ENCODE measurements at regions not wholly inside any gene's neighbourhood (a gene's known extent, or its start where the extent isn't known, plus 50 kb on each side); places are given as distances from the start of the nearest gene placed in this dataset.

- peak; percentile 76 for ATAC-seq
These were observed 78.6 kb upstream of the IFNG-AS1 start for GRCh38 chr12:67910360-67911274.

- no peak for ATAC-seq
These were observed 78.0 kb upstream of the IFNG-AS1 start for GRCh38 chr12:67911275-67911600.

- ATAC-seq, result no peak
These were observed 77.5 kb upstream of the IFNG-AS1 start for GRCh38 chr12:67911789-67912188.

GRCh38 chr12:67915335-67915851, 73.9 kb upstream of the IFNG-AS1 start:
- ATAC-seq, result no peak

- no peak for ATAC-seq
These were observed 72.8 kb upstream of the IFNG-AS1 start for GRCh38 chr12:67916266-67916970.

GRCh38 chr12:67917811-67918210, 71.4 kb upstream of the IFNG-AS1 start:
- ATAC-seq, result no peak

- ATAC-seq, result no peak
These were observed 70.8 kb upstream of the IFNG-AS1 start for GRCh38 chr12:67918441-67918840.

GRCh38 chr12:67919406-67919805, 69.8 kb upstream of the IFNG-AS1 start:
- ATAC-seq, result peak; percentile 68

GRCh38 chr12:67920413-67920812, 68.8 kb upstream of the IFNG-AS1 start:
- no peak for ATAC-seq

GRCh38 chr12:67921286-67921685, 68.0 kb upstream of the IFNG-AS1 start:
- no peak for ATAC-seq

- ATAC-seq, result no peak
These were observed 67.0 kb upstream of the IFNG-AS1 start for GRCh38 chr12:67922245-67922644.

- no peak for ATAC-seq
These were observed 64.2 kb upstream of the IFNG-AS1 start for GRCh38 chr12:67925077-67925476.

GRCh38 chr12:67925552-67925951, 63.7 kb upstream of the IFNG-AS1 start:
- no peak for ATAC-seq

- ATAC-seq, result no peak
These were observed 63.2 kb upstream of the IFNG-AS1 start for GRCh38 chr12:67926063-67926462.

GRCh38 chr12:67927324-67927723, 61.9 kb upstream of the IFNG-AS1 start:
- no peak for ATAC-seq

GRCh38 chr12:67927815-67928214, 61.4 kb upstream of the IFNG-AS1 start:
- no peak for ATAC-seq

GRCh38 chr12:67928621-67929383, 60.4 kb upstream of the IFNG-AS1 start:
- ATAC-seq, result no peak

GRCh38 chr12:67929384-67929772, 59.9 kb upstream of the IFNG-AS1 start:
- no peak for ATAC-seq

GRCh38 chr12:67937822-67938221, 51.4 kb upstream of the IFNG-AS1 start:
- ATAC-seq, result peak; percentile 17

Data from esophagus mucosa (tissue), 1 donor.